Neuronal stem cell (in vitro differentiated cells): ENCODE measurements at regions not wholly inside any gene's neighbourhood (a gene's known extent, or its start where the extent isn't known, plus 50 kb on each side); places are given as distances from the start of the nearest gene placed in this dataset.

Experiments
- DNase-seq: peaks from one replicate; pipeline ENCODE4 v3.0.0-alpha.2; 2013; ENCODE audit warnings: low spot score
- H2AFZ ChIP-seq: one replicate; pipeline ENCODE4 v1.6.1; 2013; ENCODE audit warnings: mild to moderate bottlenecking, low read length, inconsistent platforms
- H2AK5ac ChIP-seq: 2 replicates; pipeline ENCODE4 v1.6.1; 2013; ENCODE audit warnings: low read depth, mild to moderate bottlenecking, inconsistent platforms, low read length, moderate library complexity, mixed read lengths
- H2BK120ac ChIP-seq: 2 replicates; pipeline ENCODE4 v1.6.1; 2013; ENCODE audit warnings: low read depth, mild to moderate bottlenecking, inconsistent platforms, low read length, moderate library complexity, mixed read lengths
- H2BK12ac ChIP-seq: one replicate; pipeline ENCODE4 v1.6.1; 2013; ENCODE audit warnings: low read length, inconsistent platforms
- H2BK15ac ChIP-seq: 2 replicates; pipeline ENCODE4 v1.6.1; 2013; ENCODE audit warnings: mild to moderate bottlenecking, low read length, inconsistent platforms, mixed read lengths
- H2BK5ac ChIP-seq: one replicate; pipeline ENCODE4 v1.6.1; 2013; ENCODE audit warnings: inconsistent platforms, mild to moderate bottlenecking, low read length, moderate library complexity
- H3K14ac ChIP-seq: one replicate; pipeline ENCODE4 v1.6.1; 2013; ENCODE audit warnings: low read length, inconsistent platforms
- H3K18ac ChIP-seq: 2 replicates; pipeline ENCODE4 v1.6.1; 2013; ENCODE audit warnings: low read length, inconsistent platforms
- H3K23ac ChIP-seq: 2 replicates; pipeline ENCODE4 v1.6.1; 2013; ENCODE audit warnings: low read depth, mild to moderate bottlenecking, mixed read lengths, low read length, inconsistent platforms; ENCODE audit not compliant: poor library complexity
- H3K27ac ChIP-seq: replicated peaks from 3 replicates; pipeline ENCODE4 v1.5.1; 2013; ENCODE audit warnings: low read length, inconsistent platforms
- H3K27me3 ChIP-seq, 3 experiments: 2 replicates each; pipeline ENCODE4 v1.6.1; 2013; ENCODE audit warnings: low read length in 3 of 3, mild to moderate bottlenecking in 2 of 3, inconsistent platforms in 1 of 3, low read depth in 1 of 3, mixed read lengths in 1 of 3, moderate library complexity in 1 of 3; ENCODE audit not compliant: control insufficient read depth in 3 of 3, insufficient read depth in 3 of 3
- H3K36me3 ChIP-seq, 2 donors: replicated peaks in 1 of 2; 2 replicates each; pipeline ENCODE4 v1.6.1; 2013; ENCODE audit warnings: low read length in 2 of 2; ENCODE audit not compliant: control insufficient read depth in 2 of 2, insufficient read depth in 2 of 2
- H3K4ac ChIP-seq: 2 replicates; pipeline ENCODE4 v1.6.1; 2013; ENCODE audit warnings: inconsistent platforms, mild to moderate bottlenecking, low read length, moderate library complexity
- H3K4me1 ChIP-seq, 2 donors: 1 replicate in 1 of 2; 2 replicates in 1 of 2; pipeline ENCODE4 v1.6.1; 2013; ENCODE audit warnings: low read length in 2 of 2, low read depth in 1 of 2; ENCODE audit not compliant: control insufficient read depth in 2 of 2, insufficient read depth in 1 of 2
- H3K4me2 ChIP-seq: one replicate; pipeline ENCODE4 v1.6.1; 2013; ENCODE audit warnings: mild to moderate bottlenecking, low read length, inconsistent platforms; ENCODE audit not compliant: insufficient read depth, poor library complexity, severe bottlenecking
- H3K4me3 ChIP-seq, 2 donors: 2 replicates each; pipeline ENCODE4 v1.5.1; 2013; ENCODE audit warnings: low read length in 2 of 2, mild to moderate bottlenecking in 2 of 2, inconsistent platforms in 1 of 2, moderate library complexity in 1 of 2
- H3K79me1 ChIP-seq: one replicate; pipeline ENCODE4 v1.6.1; 2013; ENCODE audit warnings: low read depth, mild to moderate bottlenecking, inconsistent platforms, low read length, moderate library complexity
- H3K9ac ChIP-seq: one replicate; pipeline ENCODE4 v1.6.1; 2013; ENCODE audit warnings: mild to moderate bottlenecking, low read depth, low read length, inconsistent platforms; ENCODE audit not compliant: poor library complexity
- H3K9me3 ChIP-seq, 2 donors: replicated peaks in 1 of 2; 2 replicates each; pipeline versions ENCODE3 to v1.6.1; 2013; ENCODE audit warnings: low read length in 2 of 2, mild to moderate bottlenecking in 2 of 2, inconsistent platforms in 1 of 2, low read depth in 1 of 2, mixed read lengths in 1 of 2, moderate library complexity in 1 of 2; ENCODE audit not compliant: control insufficient read depth in 2 of 2, insufficient read depth in 1 of 2
- H4K8ac ChIP-seq: one replicate; pipeline ENCODE4 v1.6.1; 2013; ENCODE audit warnings: low read depth, mild to moderate bottlenecking, inconsistent platforms, low read length, moderate library complexity
- H4K91ac ChIP-seq: one replicate; pipeline ENCODE4 v1.6.1; 2013; ENCODE audit warnings: low read length, low read depth, mild to moderate bottlenecking, inconsistent platforms; ENCODE audit not compliant: poor library complexity
- WGBS, 2 donors: extraction: QIAGEN DNeasy Blood & Tissue Kit; methylation state at CpG; one replicate each; pipeline ENCODE4 v1.1.7; 2013; ENCODE audit warnings: missing lambda C conversion rate in 2 of 2, mixed read lengths in 1 of 2; ENCODE audit not compliant: insufficient read length in 2 of 2, insufficient replicate concordance in 1 of 2; ENCODE audit errors: extremely low coverage in 2 of 2; 5-methylcytosine and 5-hydroxymethylcytosine counted together

DNA sequence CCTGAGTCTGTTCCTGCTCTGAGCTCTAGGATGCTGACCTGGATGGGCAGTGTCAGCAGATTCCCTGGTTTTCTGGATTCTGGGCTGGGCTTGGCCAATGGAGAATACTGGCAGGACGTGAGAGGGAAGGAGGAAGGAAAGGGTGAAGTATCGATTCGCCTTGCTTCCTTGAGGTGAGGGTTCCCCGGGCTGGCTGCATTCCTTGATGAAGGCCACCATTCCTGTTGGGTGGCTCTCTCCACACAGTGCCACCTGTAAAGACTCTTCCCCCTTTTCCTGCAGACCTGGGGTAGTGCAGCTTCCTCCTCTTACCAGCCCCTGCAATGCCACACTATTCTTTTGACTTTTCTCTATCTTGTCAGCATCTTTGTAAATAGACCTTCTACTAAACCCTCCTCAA lies 58.1 kb upstream of the TANC2 start:
- Histone ChIP-seq H4K8ac (no peak overlapping the region), H2AFZ (no peak overlapping the region), H3K23ac (no peak overlapping the region), H2AK5ac (no peak overlapping the region), H2BK120ac (no peak overlapping the region), H3K9me3 (peaks cover 7 to 14% of the 10 kb centered on the region in 2 donors), H3K14ac (no peak overlapping the region), H2BK5ac (no peak overlapping the region), H3K27me3 (no peaks in the 10 kb centered on the region), H3K4me2 (no peak overlapping the region), H3K79me1 (no peaks in the 10 kb centered on the region), H3K36me3 (no peaks in the 10 kb centered on the region), H3K4ac (no peak overlapping the region), H2BK12ac (no peak overlapping the region), H3K27ac (no peak overlapping the region), H3K4me1 (peaks cover 0 to 2% of the 10 kb centered on the region in 2 donors), H4K91ac (no peak overlapping the region), H3K18ac (no peak overlapping the region), H3K9ac (no peak overlapping the region), H3K4me3 (no peak overlapping the region), H2BK15ac (no peak overlapping the region)
- DNase-seq = no peak
- no CpG with 5 or more reads among the region's 4 CpGs for WGBS, 2 donors

DNA sequence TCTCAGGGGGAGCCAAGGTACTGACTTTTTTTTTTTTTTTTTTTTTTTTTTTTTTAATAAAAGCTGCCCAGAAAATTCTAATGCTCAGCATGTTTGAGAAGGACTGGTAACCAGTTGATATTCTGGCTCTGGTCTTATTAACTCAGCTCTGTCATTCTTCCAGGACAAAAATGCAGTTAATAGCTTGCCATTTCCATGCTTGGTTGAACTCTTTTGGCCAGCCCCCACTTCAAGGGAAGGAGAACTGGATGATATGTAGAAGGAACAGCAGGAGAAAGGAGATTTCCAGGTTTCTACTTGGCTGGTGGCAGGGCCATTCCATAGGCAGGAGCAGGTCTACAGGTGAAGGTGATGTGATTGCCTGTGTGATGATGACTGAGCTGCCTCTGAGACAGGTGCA lies 59.2 kb upstream of the TANC2 start:
- Histone ChIP-seq H2AFZ (no peak overlapping the region), H4K8ac (no peak overlapping the region), H3K27ac (no peak overlapping the region), H3K27me3 (no peaks in the 10 kb centered on the region), H3K18ac (no peak overlapping the region), H3K4me1 (peaks cover 0 to 2% of the 10 kb centered on the region in 2 donors), H3K4ac (no peak overlapping the region), H2BK120ac (no peak overlapping the region), H2AK5ac (no peak overlapping the region), H2BK15ac (no peak overlapping the region), H2BK12ac (no peak overlapping the region), H4K91ac (no peak overlapping the region), H3K23ac (no peak overlapping the region), H3K9me3 (peaks cover 4 to 9% of the 10 kb centered on the region in 2 donors), H3K9ac (peak overlapping the region; percentile 27), H3K4me2 (no peak overlapping the region), H3K4me3 (no peak overlapping the region), H3K79me1 (no peaks in the 10 kb centered on the region), H3K36me3 (no peaks in the 10 kb centered on the region), H2BK5ac (no peak overlapping the region), H3K14ac (no peak overlapping the region)
- no peak for DNase-seq

- H2AK5ac ChIP-seq = no peak overlapping the region
- H3K9ac ChIP-seq = no peak overlapping the region
- no peak overlapping the region for H2BK15ac ChIP-seq
- H3K27ac ChIP-seq = no peak overlapping the region
- H2BK12ac ChIP-seq = no peak overlapping the region
- no peak overlapping the region for H2BK5ac ChIP-seq
- no peak overlapping the region for H3K4me3 ChIP-seq
- no peaks in the 10 kb centered on the region for H3K79me1 ChIP-seq
- no peak overlapping the region for H3K23ac ChIP-seq
- no peak overlapping the region for H3K14ac ChIP-seq
- no peak overlapping the region for H3K4me2 ChIP-seq
- H3K4ac ChIP-seq = no peak overlapping the region
- no peak for DNase-seq
- no peaks in the 10 kb centered on the region for H3K36me3 ChIP-seq
- no peak overlapping the region for H2AFZ ChIP-seq
- H3K4me1 ChIP-seq = peaks cover 0 to 2% of the 10 kb centered on the region in 2 donors
- H4K91ac ChIP-seq = no peak overlapping the region
- no peak overlapping the region for H4K8ac ChIP-seq
- no peaks in the 10 kb centered on the region for H3K27me3 ChIP-seq
- WGBS, 2 donors = no CpG with 5 or more reads among the region's 4 CpGs
- no peak overlapping the region for H3K18ac ChIP-seq
- peaks cover 2 to 3% of the 10 kb centered on the region in 2 donors for H3K9me3 ChIP-seq
- no peak overlapping the region for H2BK120ac ChIP-seq
These were observed 60.8 kb upstream of the TANC2 start for GRCh38 chr17:62905233-62905632.

GRCh38 chr17:62902531-62903220 lies 63.4 kb upstream of the TANC2 start:
- Histone ChIP-seq H3K23ac (no peak overlapping the region), H3K4me1 (peaks cover 0 to 2% of the 10 kb centered on the region in 2 donors), H2BK12ac (no peak overlapping the region), H2AK5ac (no peak overlapping the region), H3K4me2 (no peak overlapping the region), H4K8ac (no peak overlapping the region), H4K91ac (no peak overlapping the region), H3K27me3 (no peaks in the 10 kb centered on the region), H3K27ac (no peak overlapping the region), H2BK15ac (no peak overlapping the region), H2BK5ac (no peak overlapping the region), H3K9ac (no peak overlapping the region), H3K14ac (no peak overlapping the region), H3K18ac (no peak overlapping the region), H3K4me3 (no peak overlapping the region), H3K9me3 (peaks cover 0 to 1% of the 10 kb centered on the region in 2 donors), H2AFZ (no peak overlapping the region), H3K36me3 (no peaks in the 10 kb centered on the region), H3K4ac (no peak overlapping the region), H3K79me1 (no peaks in the 10 kb centered on the region), H2BK120ac (no peak overlapping the region)
- WGBS, 2 donors = no CpG with 5 or more reads among the region's 5 CpGs
- DNase-seq = no peak
